Endothelial cell of umbilical vein (primary cell): ENCODE measurements at regions not wholly inside any gene's neighbourhood (a gene's known extent, or its start where the extent isn't known, plus 50 kb on each side); places are given as distances from the start of the nearest gene placed in this dataset.

Source experiments
- BruUV-seq: library from RNA; stranded (reverse); fragments of 400-500 nt; replicated peaks from 2 replicates; lab custom pipeline; 2021; lab: Mats Ljungman, UMichigan
- CTCF ChIA-PET: fragments of 300-600, 350-600 bp; sonication (Branson Sonifier 250); formaldehyde crosslinking; loops from one replicate; lab custom pipeline; 2021; ENCODE audit warnings: antibody characterized with exemption, inconsistent platforms; lab: Charles Lee
- POLR2A ChIA-PET: fragments of 300-600, 350-600 bp; sonication (Branson Sonifier 250); formaldehyde crosslinking; loops from one replicate; lab custom pipeline; 2021; ENCODE audit warnings: antibody characterized with exemption, inconsistent platforms; lab: Charles Lee
- DNase-seq: peaks from one replicate; pipeline ENCODE4 v3.0.0-alpha.2; 2011; ENCODE audit warnings: low read depth, low spot score
- FAIRE-seq: peaks from 2 replicates; lab custom pipeline; 2011; peaks lifted over from hg19 to GRCh38; lab: Jason Lieb, UNC
- H2AFZ ChIP-seq: 2 replicates; pipeline ENCODE4 v1.6.0; 2012; ENCODE audit warnings: low read depth, low read length, control low read depth, inconsistent platforms
- H3K27ac ChIP-seq: 2 replicates; pipeline ENCODE4 v1.5.1; 2011; ENCODE audit warnings: low read depth, mild to moderate bottlenecking, control low read depth, low read length, moderate library complexity; ENCODE audit not compliant: insufficient read depth
- H3K27me3 ChIP-seq, 2 experiments: 2 replicates each; pipeline versions ENCODE4 v1.6.0 to v1.6.1; 2011; ENCODE audit warnings: low read length in 2 of 2, mixed read lengths in 1 of 2; ENCODE audit not compliant: control insufficient read depth in 2 of 2, insufficient read depth in 2 of 2
- H3K36me3 ChIP-seq, 2 experiments: 2 replicates in 1 of 2; 3 replicates in 1 of 2; pipeline ENCODE4 v1.5.1; 2011; ENCODE audit warnings: low read length in 2 of 2, mild to moderate bottlenecking in 1 of 2, moderate library complexity in 1 of 2; ENCODE audit not compliant: control insufficient read depth in 2 of 2, insufficient read depth in 2 of 2; ENCODE audit errors: extremely low read depth in 1 of 2
- H3K4me1 ChIP-seq: 3 replicates; pipeline ENCODE4 v1.5.1; 2011; ENCODE audit warnings: mild to moderate bottlenecking, low read length; ENCODE audit not compliant: control insufficient read depth, insufficient read depth; ENCODE audit errors: extremely low read depth
- H3K4me2 ChIP-seq: 2 replicates; pipeline ENCODE4 v1.6.1; 2011; ENCODE audit warnings: low read length, control low read depth, mixed read lengths; ENCODE audit not compliant: insufficient read depth
- H3K4me3 ChIP-seq, 3 experiments: fragments of 200-600 bp in 1 of 3; sonication (generic), shearing (Covaris generic) in 1 of 3; replicated peaks in 1 of 3; 2 replicates each; pipeline ENCODE4 v1.5.1; 2011 to 2016; ENCODE audit warnings: control low read depth in 3 of 3, low read length in 3 of 3, mild to moderate bottlenecking in 2 of 3, inconsistent platforms in 1 of 3, low read depth in 1 of 3, moderate library complexity in 1 of 3; ENCODE audit not compliant: insufficient read depth in 1 of 3
- H3K79me2 ChIP-seq: 2 replicates; pipeline ENCODE4 v1.6.0; 2012; ENCODE audit warnings: low read length, inconsistent platforms; ENCODE audit not compliant: control insufficient read depth, insufficient read depth
- H3K9ac ChIP-seq: replicated peaks from 2 replicates; pipeline ENCODE3; 2011; ENCODE audit warnings: low read length, control low read depth; ENCODE audit not compliant: insufficient read depth; ENCODE audit errors: extremely low read depth
- H3K9me1 ChIP-seq: replicated peaks from 3 replicates; pipeline ENCODE4 v1.6.0; 2011; ENCODE audit warnings: mild to moderate bottlenecking, low read length; ENCODE audit not compliant: control insufficient read depth, insufficient read depth; ENCODE audit errors: extremely low read depth
- H3K9me3 ChIP-seq: replicated peaks from 2 replicates; pipeline ENCODE4 v1.5.1; 2012; ENCODE audit warnings: low read length, inconsistent platforms; ENCODE audit not compliant: control insufficient read depth, insufficient read depth
- H4K20me1 ChIP-seq: replicated peaks from 2 replicates; pipeline ENCODE3; 2011; ENCODE audit warnings: mild to moderate bottlenecking, low read length; ENCODE audit not compliant: control insufficient read depth, insufficient read depth; ENCODE audit errors: extremely low read depth
- CTCF ChIP-seq, 2 donors: IDR thresholded peaks; 1 replicate in 1 of 2; 2 replicates in 1 of 2; pipeline ENCODE4 v1.5.1; 2011; ENCODE audit warnings: low read length in 2 of 2, mild to moderate bottlenecking in 2 of 2, moderate library complexity in 2 of 2, control low read depth in 1 of 2, inconsistent platforms in 1 of 2, low read depth in 1 of 2; ENCODE audit not compliant: insufficient read depth in 1 of 2; ENCODE audit errors: extremely low read depth in 1 of 2
- EZH2 ChIP-seq: IDR thresholded peaks from 2 replicates; pipeline ENCODE4 v1.6.1; 2012; ENCODE audit warnings: borderline replicate concordance, low read depth, mild to moderate bottlenecking, moderate library complexity, low read length, inconsistent platforms; ENCODE audit not compliant: severe bottlenecking
- FOS ChIP-seq: IDR thresholded peaks from 2 replicates; pipeline ENCODE4 v1.6.1; 2011; ENCODE audit warnings: mild to moderate bottlenecking, low read length, moderate library complexity, borderline replicate concordance; ENCODE audit not compliant: insufficient read depth
- GATA2 ChIP-seq: IDR thresholded peaks from 2 replicates; pipeline ENCODE4 v1.7.0; 2011; ENCODE audit warnings: low read depth, mild to moderate bottlenecking, moderate library complexity, mixed read lengths, low read length; ENCODE audit not compliant: insufficient read length, insufficient read depth
- JUN ChIP-seq: IDR thresholded peaks from 2 replicates; pipeline ENCODE4 v1.6.1; 2011; ENCODE audit warnings: borderline replicate concordance, low read depth; ENCODE audit not compliant: insufficient read length, insufficient read depth
- MAX ChIP-seq: IDR thresholded peaks from 2 replicates; pipeline ENCODE4 v1.6.1; 2011; ENCODE audit not compliant: insufficient read depth, insufficient read length
- MYC ChIP-seq: IDR thresholded peaks from one replicate; pipeline ENCODE4 v1.6.1; 2011; ENCODE audit warnings: mild to moderate bottlenecking, low read depth, low read length
- POLR2A ChIP-seq: IDR thresholded peaks from 2 replicates; pipeline ENCODE4 v1.6.1; 2012; ENCODE audit warnings: low read depth, mild to moderate bottlenecking, control low read depth, low read length
- POLR2AphosphoS5 ChIP-seq: IDR thresholded peaks from 2 replicates; pipeline ENCODE4 v1.6.1; 2012; ENCODE audit warnings: low read depth, mild to moderate bottlenecking, control low read depth, low read length, moderate library complexity; ENCODE audit not compliant: insufficient read depth
- dilution Hi-C: fragments of 300-500 bp; cut with MboI; formaldehyde crosslinking; loops from one replicate; pipeline ENCODE4 v1.15.0; 2019; ENCODE audit warnings: low sequenced_read_pairs; ENCODE audit not compliant: extremely low pct_ligation_motif_present
- intact Hi-C: fragments of 100-400 bp; cut with micrococcal nuclease; formaldehyde crosslinking; loops from one replicate; pipeline ENCODE4 v1.10.0; 2022

GRCh38 chr5:12965804-12966203, 978.7 kb downstream of the DNAH5 start:
- no peaks in the 10 kb centered on the region for H3K79me2 ChIP-seq
- CTCF ChIA-PET: no interaction called here
- TF ChIP-seq JUN (no peak), CTCF (IDR thresholded peaks at IDR 0.05; ENCODE audit: extremely low read depth in 1 of 2, insufficient read depth in 1 of 2, low read depth in 1 of 2, low read length in 2 of 2) (no peak), EZH2 (no peak), GATA2 (no peak), MYC (no peak), MAX (no peak), POLR2AphosphoS5 (no peak), POLR2A (no peak), FOS (no peak)
- no peak overlapping the region for H3K4me3 ChIP-seq
- POLR2A ChIA-PET: no interaction called here
- intact Hi-C loops: no loop called here
- no peaks in the 10 kb centered on the region for H3K4me1 ChIP-seq
- H3K9me1 ChIP-seq: no peaks in the 10 kb centered on the region
- H2AFZ ChIP-seq: no peak overlapping the region
- H3K4me2 ChIP-seq: no peak overlapping the region
- BruUV-seq: no TSS peak
- no peaks in the 10 kb centered on the region for H4K20me1 ChIP-seq
- dilution Hi-C loops: no loop called here
- H3K36me3 ChIP-seq: no peaks in the 10 kb centered on the region
- H3K27ac ChIP-seq: no peak overlapping the region
- no peaks in the 10 kb centered on the region for H3K9me3 ChIP-seq
- no peak for FAIRE-seq
- no peak for DNase-seq
- no peaks in the 10 kb centered on the region for H3K27me3 ChIP-seq
- no peak overlapping the region for H3K9ac ChIP-seq
